GM21423 (cell line): ENCODE measurements at regions not wholly inside any gene's neighbourhood (a gene's known extent, or its start where the extent isn't known, plus 50 kb on each side); places are given as distances from the start of the nearest gene placed in this dataset.
"Not testable (repeated sequence)": the region's sequence is repeated elsewhere in the genome, so short reads cannot be mapped to it uniquely, and the experiment has no call there.

Source experiments
- ATAC-seq: cut with Tn5 transposase; IDR thresholded peaks from one replicate; pipeline ENCODE4 v1.9.1; 2021; ENCODE audit warnings: mild to moderate bottlenecking, moderate library complexity; ENCODE audit not compliant: unreplicated experiment

DNA sequence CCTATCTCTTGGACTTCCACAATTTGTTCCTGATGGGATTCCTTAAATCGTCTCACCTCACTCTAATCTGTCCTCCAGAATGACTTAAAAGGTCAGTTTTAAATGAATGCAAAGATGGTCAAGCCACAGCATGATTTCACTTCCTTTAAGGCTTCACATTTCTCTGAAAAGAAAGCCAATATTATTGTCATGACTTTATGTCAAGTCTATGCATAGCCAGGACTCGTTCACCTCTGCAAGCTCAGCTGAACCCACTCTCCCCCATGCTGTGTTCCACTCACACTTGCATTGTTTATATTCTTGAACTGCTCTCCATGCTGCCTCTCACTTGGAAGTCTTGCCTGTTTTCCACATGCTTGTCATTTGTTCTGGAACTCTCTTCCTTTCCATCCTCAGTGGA, 298.4 kb upstream of the MMADHC start:
- ATAC-seq = no peak

DNA sequence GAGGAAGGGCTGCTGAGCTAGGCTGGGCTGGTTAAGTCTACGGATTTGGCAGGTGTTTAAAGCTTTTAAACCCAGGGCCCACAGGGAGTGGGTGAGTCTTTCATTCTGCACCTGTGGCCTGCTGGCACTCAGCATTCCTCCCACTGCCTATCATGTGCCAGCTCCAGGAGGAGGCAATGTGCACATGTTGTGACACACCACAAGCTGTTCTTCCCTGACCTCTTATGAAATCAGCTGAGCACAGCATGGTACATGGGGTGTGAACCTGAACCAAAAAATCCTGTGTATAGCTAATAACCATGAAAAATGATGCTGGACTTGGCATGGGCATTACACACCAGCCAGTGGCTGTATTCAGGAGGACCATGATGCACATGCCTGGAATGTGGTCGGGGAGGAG, 297.9 kb upstream of the MMADHC start:
- no peak for ATAC-seq

DNA sequence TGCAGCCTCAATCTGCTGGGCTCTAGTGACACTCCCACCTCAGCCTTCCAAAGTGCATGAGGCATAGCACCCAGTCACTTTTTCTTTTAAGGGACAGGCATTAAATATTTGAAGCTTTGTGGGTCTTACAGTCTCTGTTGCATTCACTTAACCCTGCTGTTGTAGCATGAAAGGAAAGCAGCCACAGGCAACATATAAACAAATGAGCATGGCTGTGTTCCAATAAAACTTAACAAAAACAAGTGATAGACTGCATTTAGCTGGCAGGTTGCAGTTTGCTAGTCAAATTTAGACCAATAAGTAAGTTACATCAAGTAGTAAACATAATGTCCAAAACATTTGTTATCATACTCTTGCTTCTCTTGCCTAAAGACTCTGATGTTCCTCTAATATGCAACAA, 297.3 kb upstream of the MMADHC start:
- ATAC-seq = no peak

DNA sequence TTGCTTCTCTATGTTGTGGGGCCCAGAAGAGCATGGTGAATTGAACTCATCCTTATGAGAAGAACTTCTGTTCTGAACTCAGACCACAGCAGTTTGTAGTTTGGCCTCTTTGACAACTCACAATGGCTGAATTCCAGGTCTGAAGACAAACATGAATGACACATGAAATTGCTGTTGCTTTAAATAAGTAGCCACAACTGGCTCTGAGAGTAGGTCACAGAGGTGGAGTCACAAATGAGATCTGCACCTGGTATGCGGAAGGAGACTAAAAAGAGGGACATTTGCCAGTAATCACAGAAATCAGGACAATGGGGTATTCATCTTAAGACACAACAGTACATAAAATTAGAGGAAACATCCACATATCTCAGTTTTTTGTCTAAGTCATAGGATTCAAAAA, 290.3 kb upstream of the MMADHC start:
- no peak for ATAC-seq

DNA sequence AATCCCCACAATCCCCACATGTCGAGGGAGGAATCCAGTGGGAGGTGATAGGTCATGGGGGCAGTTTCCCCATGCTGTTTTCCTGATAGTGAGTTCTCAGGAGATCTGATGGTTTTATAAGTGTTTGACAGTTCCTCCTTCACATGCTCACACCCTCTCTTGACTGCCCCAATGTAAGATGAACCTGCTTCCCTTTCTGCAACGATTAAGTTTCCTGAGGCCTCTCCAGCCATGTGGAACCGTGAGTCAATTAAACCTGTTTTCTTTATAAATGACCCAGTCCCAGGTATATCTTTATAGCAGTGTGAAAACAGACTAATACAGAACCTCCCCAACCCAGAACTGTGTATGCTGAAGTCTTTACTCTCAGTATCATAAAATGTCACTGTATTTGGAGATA, 289.5 kb upstream of the MMADHC start:
- ATAC-seq = no peak

DNA sequence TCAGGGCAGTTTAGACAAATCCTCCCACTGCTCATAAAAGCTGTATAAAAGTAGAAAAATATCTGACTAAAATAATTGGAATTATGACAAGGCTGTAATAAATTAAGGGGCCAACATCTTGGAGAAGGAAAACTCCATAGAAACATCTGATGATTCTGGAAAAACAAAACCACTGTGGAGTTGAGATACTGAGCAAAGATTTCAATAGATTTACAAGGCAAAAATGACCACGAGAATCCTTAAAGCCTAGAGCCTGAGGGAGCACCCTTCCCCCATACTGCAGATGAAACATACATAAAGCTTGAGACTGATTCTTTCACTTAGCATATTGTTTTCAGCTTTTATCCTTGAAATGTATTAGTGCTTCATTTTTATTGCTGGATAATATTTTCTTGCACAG, 286.4 kb upstream of the MMADHC start:
- ATAC-seq = no peak

DNA sequence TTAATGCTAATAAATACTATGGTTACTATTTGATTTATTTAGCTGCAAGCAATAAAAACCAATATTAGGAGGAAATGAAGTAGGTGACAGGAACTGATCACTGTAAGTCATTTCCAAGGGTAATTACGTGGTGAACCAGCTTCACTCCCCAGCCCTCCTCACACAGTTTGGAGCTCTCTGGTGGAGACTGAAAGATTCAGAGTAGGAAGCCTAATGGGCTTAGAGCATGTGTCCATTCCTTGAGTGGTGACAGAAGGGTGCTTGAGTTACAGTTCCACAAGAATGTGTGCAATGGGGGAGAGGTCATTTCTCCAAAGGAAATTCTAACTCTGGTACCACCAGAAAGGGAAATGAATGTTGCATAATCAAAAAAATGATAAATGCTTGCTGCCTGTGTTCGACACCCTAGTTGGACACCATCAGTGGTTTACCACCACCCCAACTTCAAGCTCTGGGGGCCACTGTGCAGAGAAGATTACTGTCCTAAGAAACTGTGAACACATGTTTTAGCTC, 285.1 kb upstream of the MMADHC start:
- ATAC-seq = no peak

DNA sequence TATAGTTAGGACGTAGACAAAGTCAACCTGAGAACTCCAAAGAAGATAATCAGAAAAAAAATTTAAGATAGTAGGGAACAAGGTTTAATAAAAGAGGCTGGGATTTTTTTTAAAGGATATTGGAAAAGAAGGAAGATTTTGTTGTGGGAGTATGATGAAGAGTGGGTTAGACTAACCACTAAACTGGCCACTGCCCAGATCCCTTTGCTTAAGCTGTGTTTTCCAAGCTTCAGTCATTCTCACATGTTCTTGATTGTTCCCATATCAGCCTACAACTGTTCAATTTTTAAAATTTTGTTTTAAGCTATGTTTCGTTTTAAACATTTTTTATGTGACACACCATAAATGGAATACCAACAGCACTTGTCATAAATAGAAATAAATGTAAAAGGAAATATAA, 284.5 kb upstream of the MMADHC start:
- ATAC-seq = no peak

DNA sequence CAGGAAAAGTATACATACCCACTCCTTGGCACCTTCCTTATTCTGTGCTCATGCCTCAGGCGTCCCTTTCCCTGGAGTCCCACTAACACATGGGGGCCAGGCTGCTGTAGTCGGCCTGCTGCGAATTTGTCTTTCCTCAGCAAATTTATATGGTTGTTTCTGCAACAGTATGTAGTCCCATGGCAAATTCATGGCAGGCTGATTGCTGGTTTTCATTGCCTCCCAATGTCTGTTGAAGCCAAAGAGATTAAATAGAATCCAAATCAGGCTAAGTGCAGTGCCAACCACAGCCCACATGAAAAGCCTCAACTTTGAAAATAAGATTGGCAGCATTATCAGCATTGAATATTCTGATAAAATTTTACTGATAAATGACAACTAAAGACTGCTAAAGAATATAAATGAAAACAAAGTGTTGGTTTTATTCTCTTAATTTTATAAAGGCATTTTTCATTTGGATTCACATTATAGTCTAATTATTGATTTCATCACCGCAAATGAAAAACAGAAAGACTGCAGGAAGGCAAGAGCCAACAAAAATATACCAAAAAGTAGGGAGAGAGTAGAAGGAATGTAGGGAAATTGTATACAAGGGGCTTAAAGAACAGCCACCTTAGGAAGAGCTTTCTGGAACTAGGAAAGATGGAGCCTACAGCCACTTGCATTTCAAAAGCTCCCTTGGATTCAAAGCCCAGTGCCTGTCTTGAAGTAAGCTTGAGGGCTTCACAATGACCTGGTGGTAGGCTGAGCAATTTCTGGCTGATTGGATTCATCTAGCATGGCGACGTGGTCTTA, 283.7 kb upstream of the MMADHC start:
- no peak for ATAC-seq

DNA sequence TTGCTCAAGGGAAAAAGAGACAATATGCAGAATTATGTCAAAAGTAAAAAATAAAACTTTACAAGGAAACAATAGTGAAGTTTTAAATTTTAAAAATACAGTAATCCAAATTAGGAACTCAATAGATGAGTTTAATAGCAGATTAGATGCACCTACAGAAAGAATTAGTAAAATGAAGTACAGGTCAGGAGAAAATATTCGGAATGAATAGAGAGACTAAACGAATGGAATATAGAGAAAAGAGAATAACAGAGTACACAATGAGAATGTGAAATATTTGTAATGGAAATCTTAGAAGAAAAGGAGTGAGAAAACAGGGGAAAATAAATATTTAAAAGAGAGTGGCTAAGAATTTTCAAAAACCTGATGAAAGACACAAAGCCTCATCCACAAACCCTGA, 275.7 kb upstream of the MMADHC start:
- no peak for ATAC-seq

DNA sequence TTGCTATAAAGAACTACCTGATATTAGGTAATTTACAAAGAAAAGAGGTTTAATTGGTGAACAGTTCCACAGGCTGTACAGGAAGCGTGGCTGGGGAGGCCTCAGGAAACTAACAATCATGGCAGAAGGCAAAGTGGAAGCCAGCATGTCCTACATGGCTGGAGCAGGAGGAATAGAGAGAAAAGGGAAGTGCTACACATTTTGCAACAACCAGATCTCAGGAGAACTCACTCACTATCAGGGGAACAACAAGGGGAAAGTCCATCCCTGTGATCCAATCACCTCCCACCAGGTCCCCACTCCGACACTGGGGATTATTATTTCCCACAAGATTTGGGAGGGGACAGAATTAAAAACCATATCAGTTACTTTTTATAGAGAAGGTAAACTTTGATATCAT, 273.5 kb upstream of the MMADHC start:
- ATAC-seq = no peak

DNA sequence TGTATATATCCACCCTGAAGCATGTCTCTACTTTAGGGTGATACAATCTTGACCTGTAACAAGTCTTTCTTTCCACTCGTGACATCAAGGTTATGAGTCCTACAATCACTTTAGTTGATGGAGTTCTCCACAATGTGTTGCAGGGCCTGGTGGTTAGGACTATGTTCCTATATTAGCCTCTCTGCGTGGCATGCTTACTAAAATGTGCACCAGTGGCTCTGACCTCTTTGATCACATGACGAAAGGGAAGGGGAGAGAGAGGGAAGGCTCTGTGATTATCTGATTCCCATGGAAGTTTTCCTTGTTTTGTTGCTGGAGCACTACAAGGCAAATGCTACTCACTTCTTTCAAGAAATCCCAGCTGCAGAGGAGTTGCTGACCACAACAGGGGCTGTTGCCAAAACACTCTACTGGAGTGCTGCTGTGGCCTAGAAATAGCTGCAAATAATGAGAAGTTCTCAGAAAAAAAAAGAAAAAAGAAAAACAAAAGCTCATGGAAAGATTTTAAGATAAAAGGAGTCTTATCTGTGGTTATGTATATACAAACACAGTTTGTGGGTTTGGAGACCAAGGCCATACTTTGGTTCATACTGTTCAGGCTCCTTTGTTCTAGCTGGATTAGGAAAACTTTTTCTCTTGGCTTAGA, 272.8 kb upstream of the MMADHC start:
- no peak for ATAC-seq

DNA sequence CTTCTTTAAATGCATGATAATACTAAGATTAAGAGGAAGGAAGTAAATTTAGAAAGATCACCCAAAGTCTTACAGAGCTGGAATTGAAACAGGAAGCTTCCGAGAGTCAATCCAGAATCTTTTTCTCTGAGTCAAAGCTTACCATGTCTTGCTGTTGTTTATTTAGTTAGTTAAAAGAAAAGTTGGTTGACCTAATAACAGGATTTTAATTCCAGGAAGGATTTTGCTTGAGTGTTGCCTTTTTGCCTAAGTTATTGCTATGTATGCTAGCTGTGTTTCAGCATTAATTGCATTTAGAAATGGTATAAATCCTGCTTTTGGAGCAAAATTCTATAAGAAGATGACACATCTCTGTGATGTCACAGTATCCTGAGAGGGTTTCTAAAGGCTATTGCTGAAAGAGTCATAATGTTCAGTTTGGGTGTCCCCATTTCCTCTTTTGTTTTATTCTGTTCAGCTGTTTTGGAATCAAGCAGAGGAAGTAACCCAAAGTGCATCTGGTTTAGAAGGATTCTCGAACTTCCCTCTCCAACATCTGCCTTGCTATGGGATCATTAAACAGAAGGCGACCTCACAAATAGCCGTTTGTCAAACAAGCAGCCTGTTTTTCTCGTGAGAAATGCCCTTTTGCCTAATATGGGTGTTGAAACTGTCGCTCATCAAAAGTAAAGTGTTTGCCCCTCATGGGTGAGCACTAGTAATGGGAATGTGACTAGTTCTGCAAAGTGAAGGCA, 271.5 kb upstream of the MMADHC start:
- ATAC-seq = no peak

DNA sequence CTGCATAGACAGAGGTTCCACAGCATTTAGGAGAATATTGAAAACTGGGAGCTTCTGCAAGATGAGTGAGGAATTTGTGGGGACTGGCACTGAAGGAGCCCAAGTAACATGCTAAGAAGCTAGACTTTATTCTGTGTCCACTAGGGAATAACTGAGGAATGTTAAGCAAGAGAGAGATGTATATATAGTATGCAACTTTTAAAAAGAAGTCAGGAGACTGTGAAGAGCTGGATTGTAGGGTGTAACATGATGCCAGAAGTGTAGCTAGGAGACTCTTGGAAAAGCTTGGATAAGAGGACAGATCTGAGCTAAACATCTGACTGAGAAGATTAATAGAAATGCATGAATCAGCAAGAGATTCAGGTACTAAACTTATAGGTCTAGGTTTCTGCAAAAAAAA, 270.6 kb upstream of the MMADHC start:
- ATAC-seq = no peak

DNA sequence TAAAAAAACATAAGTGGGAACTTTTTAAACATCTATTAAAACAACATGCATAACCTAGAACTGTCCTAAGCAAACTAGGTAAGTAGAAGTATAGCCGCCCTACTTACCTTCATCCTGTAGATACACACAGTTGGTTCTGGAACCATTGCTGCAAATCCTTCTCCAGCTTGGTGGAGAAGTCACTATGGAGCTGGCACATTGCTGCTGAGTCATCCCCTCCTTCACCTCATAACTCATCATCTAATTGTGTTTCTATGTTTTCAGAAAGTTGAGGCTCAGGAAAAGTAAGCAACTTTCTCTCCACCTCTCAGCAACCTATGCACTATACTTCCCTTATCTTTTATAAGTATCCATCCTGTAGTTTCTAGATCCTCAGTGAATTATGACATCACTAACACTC, 269.8 kb upstream of the MMADHC start:
- ATAC-seq = no peak

DNA sequence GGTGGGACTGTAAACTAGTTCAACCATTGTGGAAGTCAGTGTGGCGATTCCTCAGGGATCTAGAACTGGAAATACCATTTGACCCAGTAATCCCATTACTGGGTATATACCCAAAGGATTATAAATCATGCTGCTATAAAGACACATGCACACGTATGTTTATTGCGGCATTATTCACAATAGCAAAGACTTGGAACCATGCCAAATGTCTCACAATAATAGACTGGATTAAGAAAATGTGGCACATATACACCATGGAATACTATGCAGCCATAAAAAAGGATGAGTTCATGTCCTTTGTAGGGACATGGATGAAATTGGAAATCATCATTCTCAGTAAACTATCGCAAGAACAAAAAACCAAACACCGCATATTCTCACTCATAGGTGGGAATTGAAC, 268.3 kb upstream of the MMADHC start:
- not testable (repeated sequence) for ATAC-seq

DNA sequence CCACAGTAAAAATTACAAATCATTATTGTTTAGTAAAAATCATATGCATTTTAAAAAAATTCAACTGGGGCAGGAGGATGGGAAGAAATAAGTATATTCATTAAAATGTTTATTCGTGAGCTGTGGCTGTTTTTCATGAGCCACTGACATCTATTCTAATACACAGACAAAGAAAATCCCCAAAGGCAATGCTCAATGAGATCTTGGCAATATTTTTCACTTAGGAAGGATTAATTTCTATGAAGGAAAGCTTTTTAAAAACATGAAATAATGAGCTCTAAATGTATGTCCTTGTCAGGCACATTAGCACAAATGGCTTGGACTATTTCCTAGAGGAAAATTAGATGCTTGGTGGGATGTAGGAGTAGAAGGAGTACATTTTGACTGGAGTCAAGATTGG, 262.0 kb upstream of the MMADHC start:
- ATAC-seq = no peak

DNA sequence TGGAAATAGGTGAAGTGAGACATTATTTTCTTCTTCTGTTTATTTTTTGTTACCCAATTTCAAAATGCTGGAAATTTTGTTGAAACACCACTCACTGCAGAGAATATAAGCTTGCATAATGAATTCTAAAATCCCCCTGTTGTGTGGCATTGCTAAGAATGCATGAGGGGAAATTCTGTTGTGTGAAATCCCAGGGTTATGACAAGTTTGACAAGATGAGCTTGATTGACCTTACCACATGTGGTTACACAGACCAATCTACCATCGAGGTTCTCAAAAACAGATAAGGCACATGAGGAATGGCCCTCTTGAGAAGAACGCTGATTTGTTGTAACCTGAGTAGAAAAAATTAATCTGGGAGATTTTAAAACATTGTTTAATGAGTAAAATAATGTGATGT, 261.6 kb upstream of the MMADHC start:
- no peak for ATAC-seq

DNA sequence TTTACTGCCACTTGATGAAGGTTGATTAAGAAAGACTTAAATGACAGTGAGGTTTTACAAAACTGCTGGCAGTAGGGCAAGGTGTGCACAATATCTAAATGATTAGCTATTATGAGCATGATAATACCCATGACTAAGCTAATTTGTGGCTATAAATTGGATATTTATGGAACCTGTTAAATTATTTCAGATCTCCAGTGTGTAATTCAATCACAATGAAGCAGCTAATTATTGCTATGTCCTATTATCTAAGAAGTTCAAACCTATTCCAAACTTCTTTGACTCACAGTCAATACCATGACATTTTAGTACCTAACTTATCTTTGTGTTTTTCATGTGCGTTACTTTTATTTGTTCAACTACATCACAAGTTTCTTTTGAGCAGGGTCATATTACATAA, 253.8 kb upstream of the MMADHC start:
- ATAC-seq = no peak

DNA sequence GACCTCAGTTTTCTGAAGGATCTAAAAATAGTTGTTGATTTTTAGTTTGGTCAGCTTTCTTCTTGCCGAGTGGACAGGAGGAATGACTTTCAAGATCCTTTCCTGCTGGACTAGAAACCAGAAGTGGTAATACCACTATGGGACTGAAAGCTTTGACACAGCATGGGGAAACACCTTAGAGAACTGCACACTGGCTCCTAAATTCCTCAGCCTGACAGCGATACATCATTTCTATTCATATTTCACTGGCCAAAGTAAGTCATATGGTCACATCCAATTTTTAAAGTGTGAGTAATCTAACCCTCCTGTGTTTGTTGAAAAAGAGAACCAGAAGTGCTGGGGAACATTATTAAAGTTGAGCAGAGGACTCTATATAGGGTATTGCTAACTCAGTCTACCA, 244.7 kb upstream of the MMADHC start:
- ATAC-seq = no peak

DNA sequence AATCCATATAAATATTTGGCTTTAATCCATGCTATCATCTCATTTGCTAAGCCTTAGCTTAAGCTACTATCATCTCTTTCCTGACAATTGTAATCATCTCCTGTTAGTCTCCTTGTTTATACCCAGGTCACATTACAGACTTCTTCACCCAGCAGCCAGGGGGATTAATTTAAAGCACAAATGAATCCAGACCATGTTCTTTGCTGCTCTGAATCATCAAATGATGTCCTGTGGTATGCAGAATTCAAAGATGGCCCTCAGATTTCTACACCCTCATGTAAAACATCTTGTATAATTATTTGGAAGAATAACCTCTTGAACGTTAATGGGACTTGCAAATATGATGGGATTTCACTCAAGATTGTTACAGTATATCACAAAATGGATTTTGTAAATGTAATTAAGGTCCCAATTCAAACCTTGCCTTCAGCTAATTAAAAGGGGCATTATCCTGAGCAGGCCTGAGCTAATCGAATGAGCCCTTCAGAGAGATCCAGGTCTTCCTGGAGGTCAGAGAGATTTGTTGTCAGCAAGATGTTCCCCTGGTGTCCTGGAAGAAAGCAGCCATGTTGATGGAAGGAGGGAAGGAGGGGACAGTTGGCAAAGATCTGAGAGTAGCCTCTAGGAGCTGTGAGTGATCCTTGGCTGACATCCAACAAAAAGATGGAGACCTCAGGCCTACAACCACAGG, 241.1 kb upstream of the MMADHC start:
- no peak for ATAC-seq
